Vagina (tissue), 2 donors: ENCODE measurements at regions not wholly inside any gene's neighbourhood (a gene's known extent, or its start where the extent isn't known, plus 50 kb on each side); places are given as distances from the start of the nearest gene placed in this dataset.

ENCODE experiments used
- CTCF ChIP-seq, 3 experiments: fragments of 450-650 bp in 2 of 3; fragments of 200-600 bp in 1 of 3; sonication (generic) in 1 of 3; IDR thresholded peaks; one replicate each; pipeline ENCODE4 v1.5.1; 2017 to 2019; ENCODE audit warnings: antibody characterized with exemption in 3 of 3, mild to moderate bottlenecking in 2 of 3, moderate library complexity in 2 of 3
- POLR2A ChIP-seq, 2 donors: fragments of 450-650 bp; IDR thresholded peaks; one replicate each; pipeline ENCODE4 v1.6.1; 2017; ENCODE audit warnings: antibody characterized with exemption in 2 of 2, mild to moderate bottlenecking in 2 of 2, moderate library complexity in 2 of 2
- POLR2AphosphoS5 ChIP-seq, 2 donors: sonication (generic); formaldehyde crosslinking; IDR thresholded peaks; one replicate each; pipeline ENCODE4 v1.9.0; 2017; ENCODE audit warnings: antibody characterized with exemption in 2 of 2, mild to moderate bottlenecking in 2 of 2, low read depth in 1 of 2; ENCODE audit not compliant: insufficient read depth in 1 of 2

DNA sequence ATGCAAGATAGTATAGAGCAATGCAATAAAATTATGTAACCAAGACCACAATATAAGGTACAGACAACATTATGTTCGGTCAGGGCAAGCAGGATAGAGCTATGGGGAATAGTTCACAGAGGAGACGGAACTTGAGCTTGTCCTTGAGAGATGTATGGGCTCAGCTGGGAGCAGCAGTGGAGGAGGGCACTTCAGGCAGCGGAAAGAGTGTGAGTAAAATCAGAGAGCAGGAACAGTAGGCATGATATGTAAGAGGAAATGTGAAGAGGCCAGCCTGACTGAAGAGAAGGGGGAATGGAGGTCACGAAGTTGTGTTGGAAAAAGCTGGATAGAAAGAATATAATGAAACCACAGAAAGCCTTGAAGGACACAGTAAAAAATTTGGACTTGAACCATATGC, 217.2 kb upstream of the NOCT start:
- TF ChIP-seq CTCF (IDR thresholded peaks at IDR 0.05) (no peak), POLR2A (IDR thresholded peaks at IDR 0.05) (no peak), POLR2AphosphoS5 (IDR thresholded peaks at IDR 0.05; ENCODE audit: insufficient read depth in 1 of 2, low read depth in 1 of 2) (no peak)
